Keratinocyte (primary cell): ENCODE measurements at regions not wholly inside any gene's neighbourhood (a gene's known extent, or its start where the extent isn't known, plus 50 kb on each side); places are given as distances from the start of the nearest gene placed in this dataset.

ENCODE experiments used
- EZH2 ChIP-seq: IDR thresholded peaks from one replicate; pipeline ENCODE4 v1.6.1; 2012; ENCODE audit warnings: inconsistent platforms, mild to moderate bottlenecking, low read length, moderate library complexity
- TF ChIP-seq, protein P1 (sequence below), 3 experiments: IDR thresholded peaks in 1 of 3; conservative IDR thresholded peaks in 1 of 3; optimal IDR thresholded peaks in 1 of 3; 2 replicates in 2 of 3; 3 replicates in 1 of 3; pipeline versions ENCODE3 to v1.5.1; 2011; ENCODE audit warnings: low read length in 3 of 3, mild to moderate bottlenecking in 3 of 3, moderate library complexity in 2 of 3, control low read depth in 1 of 3, inconsistent platforms in 1 of 3; ENCODE audit not compliant: insufficient read depth in 2 of 3; ENCODE audit errors: extremely low read depth in 1 of 3

DNA sequence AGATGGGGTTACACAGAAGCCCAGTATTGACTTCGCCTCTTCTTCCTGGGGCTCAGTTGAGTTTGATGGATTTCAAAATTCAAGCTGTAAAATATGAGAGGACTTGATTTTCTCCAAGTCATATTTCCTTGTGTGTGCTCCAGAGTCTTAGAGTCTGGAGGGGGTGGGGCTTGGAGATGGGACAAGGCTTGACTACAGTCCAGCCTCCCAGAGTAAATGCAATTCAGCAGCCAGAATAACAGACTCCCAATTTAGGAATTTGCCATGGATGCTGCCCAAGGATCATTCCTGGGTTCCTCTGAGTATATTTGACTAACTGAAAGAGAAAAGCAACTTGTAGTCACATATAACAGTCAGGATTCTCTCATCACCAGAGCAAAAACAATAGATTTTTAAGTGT is 53.7 kb upstream of the RBPJ start:
- TF ChIP-seq, protein P1, sequence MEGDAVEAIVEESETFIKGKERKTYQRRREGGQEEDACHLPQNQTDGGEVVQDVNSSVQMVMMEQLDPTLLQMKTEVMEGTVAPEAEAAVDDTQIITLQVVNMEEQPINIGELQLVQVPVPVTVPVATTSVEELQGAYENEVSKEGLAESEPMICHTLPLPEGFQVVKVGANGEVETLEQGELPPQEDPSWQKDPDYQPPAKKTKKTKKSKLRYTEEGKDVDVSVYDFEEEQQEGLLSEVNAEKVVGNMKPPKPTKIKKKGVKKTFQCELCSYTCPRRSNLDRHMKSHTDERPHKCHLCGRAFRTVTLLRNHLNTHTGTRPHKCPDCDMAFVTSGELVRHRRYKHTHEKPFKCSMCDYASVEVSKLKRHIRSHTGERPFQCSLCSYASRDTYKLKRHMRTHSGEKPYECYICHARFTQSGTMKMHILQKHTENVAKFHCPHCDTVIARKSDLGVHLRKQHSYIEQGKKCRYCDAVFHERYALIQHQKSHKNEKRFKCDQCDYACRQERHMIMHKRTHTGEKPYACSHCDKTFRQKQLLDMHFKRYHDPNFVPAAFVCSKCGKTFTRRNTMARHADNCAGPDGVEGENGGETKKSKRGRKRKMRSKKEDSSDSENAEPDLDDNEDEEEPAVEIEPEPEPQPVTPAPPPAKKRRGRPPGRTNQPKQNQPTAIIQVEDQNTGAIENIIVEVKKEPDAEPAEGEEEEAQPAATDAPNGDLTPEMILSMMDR (optimal IDR thresholded peaks at IDR 0.05 in 1 of 3, IDR thresholded peaks at IDR 0.05 in 1 of 3, conservative IDR thresholded peaks at IDR 0.05 in 1 of 3; ENCODE audit: extremely low read depth in 1 of 3, insufficient read depth in 2 of 3, low read length in 3 of 3) = no peak
- TF ChIP-seq EZH2 = no peak
